ENCODE measurements at regions not wholly inside any gene's neighbourhood (a gene's known extent, or its start where the extent isn't known, plus 50 kb on each side); places are given as distances from the start of the nearest gene placed in this dataset.

DNA sequence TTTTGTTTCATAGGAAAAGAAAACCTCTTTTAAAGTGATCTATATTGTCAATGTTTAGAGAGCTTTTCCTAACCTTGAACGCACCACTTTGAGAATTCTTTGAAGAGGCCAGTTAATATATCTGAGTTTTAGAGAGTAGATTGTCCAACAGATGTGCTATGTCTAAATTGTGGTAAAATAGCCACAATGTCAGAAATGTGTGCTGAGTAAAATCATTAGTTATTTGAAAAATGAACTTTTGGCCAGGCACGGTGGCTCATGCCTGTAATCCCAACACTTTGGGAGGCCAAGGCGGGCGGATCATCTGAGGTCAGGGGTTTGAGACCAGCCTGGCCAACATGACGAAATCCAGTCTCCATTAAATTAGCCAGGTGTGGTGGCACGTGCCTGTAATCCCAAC is 61.6 kb upstream of the KIAA1217 start:
- ATAC-seq, result no peak

DNA sequence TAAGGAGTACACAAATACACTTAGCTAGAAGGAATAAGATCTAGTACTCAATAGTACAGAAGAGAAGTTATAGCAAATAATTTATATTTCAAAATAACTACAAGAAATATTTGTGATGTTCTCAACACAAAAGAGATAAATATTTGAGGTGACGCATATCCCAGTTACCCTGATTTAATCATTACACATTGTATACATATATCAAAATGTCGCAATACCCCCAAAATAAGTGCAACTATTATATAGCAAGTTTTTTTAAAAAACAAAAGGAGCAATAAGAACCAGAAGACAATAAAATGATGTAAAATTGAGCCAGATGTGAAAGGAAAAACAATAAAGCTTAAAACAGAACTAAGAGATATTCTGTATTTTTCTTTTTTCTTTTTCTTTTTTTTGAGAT is 59.3 kb upstream of the KIAA1217 start:
- ATAC-seq, result no peak

DNA sequence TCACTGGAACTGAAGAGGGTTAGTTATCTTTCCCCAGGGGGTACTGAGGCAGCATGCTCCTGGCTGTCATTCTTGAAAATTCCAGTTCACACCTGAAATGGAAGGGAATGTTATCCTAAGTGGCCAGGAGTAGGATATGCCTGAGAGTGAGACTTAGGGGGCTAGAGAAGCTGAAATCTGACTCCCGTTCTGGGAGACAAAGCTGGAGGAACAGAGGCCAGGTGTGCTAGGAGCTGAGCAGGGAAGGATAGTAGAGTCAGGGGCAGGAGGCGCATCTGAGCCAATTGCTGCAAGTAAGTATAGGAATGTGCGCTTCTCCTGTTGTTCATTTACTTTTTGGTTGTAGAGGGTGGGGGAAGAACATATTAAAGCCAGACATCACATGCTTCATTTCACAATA is 58.1 kb upstream of the KIAA1217 start:
- ATAC-seq, result no peak

DNA sequence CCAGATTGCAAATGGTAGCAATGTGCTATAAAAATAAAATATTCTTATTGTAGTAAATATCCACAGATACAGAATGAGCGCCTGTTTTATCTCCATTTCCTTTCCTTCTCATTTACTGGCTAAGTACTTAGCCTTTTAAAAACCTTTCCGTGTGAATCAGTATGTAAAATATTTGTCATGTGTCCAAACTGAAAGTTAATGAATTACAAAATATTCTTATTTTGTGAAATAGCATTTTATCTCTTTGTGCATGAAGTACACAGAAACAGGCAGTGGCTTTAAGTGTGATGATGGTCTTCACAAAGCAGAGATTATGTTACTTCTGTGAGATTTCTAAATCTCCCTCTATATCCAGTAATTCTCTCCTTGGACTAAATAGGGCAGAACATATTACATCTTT is 56.7 kb upstream of the KIAA1217 start:
- no peak for ATAC-seq

DNA sequence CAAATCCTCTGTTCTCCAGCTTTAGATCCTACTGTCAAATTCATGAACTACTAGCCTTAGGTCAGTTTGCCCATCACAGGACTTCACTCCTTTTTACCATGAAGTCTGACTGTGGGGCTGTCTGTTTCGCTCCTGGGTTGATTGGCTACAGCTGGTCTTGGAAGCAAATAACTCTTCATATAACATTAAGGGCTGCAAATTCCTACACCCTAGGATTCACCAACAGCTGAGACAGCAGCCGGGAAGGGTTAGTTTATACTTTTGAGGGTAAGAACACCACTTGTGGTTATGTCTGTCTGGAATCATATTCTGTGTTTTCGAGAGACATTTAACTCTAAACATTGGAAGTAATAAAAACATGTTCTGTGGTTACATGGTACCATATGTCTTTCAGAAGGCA is 55.9 kb upstream of the KIAA1217 start:
- ATAC-seq, result no peak

DNA sequence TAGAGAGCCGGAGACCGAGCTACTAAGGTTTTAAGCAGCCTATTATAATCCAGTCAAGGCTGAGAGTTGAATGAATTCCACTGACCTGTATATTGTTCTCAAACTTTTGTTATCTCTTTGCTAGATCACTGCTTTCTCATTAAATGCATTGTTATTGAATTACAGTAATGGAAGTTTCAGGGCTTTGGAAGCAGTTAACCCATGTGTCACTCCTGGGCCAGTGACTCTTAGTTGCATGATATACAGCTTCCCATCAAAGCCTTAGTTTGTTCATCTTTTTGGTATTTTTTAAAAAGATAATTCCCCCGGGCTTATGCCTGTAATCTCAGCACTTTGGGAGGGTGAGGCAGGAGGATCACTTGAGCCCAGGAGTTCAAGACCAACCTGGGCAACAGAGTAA is 55.4 kb upstream of the KIAA1217 start:
- ATAC-seq, result no peak

DNA sequence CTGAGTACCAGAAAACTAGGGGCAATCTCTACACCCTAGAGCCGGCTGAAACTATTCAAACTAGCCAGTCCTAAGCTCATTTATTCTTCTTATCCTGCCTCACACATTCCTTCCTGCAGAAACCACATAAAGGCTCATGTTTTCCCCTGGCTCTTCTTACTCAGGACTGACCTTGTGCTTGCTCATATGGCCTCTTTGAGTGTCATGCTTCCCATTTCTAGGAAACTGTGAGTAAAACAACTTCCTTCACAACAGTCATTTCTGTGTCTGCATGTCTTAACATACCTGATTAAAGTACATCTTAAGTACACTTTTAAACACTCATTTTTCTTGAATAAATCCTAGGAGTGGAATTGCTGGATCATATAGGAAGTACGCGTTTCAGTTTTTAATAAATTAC is 52.3 kb upstream of the KIAA1217 start:
- ATAC-seq, result no peak

DNA sequence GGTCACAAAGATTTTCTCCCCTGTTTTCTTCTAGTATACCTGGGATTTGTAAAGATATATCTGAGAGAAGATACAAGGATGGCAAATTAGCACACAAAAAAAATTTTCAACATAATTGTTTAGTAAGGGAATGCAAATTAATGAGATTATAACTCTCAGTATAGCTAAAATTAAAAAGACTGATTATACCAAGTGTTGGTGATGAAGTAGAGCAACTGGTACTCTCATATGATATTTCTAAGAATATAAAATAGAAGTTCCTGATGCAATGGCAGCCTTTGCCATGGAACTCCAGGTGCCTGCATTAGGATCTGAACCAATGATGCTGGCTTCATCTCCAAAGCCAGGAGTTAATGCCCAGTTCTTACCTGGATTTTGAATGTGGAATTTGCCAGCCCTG is 51.4 kb upstream of the KIAA1217 start:
- ATAC-seq, result no peak
